WTC11 (cell line): ENCODE measurements at regions not wholly inside any gene's neighbourhood (a gene's known extent, or its start where the extent isn't known, plus 50 kb on each side); places are given as distances from the start of the nearest gene placed in this dataset.

Experiments
- ATAC-seq: fragments of 200-7000 bp; cut with Tn5 transposase; 2 replicates; pipeline ENCODE4 v1.10.0; 2021; ENCODE audit warnings: mild to moderate bottlenecking, moderate library complexity
- CTCF ChIA-PET: fragments of 300-600 bp; sonication (Branson Sonifier 250); formaldehyde crosslinking; loops from one replicate; lab custom pipeline; 2021; ENCODE audit warnings: antibody characterized with exemption; lab: Charles Lee
- POLR2A ChIA-PET: fragments of 350-600 bp; sonication (Branson Sonifier 250); formaldehyde crosslinking; loops from one replicate; lab custom pipeline; 2021; ENCODE audit warnings: antibody characterized with exemption; lab: Charles Lee
- DNase-seq: peaks from one replicate; pipeline ENCODE4 v3.0.0; 2021; ENCODE audit warnings: low spot score
- H3K27ac Mint-ChIP-seq: 2 replicates; pipeline ENCODE4 v1.8.0; 2021; ENCODE audit warnings: mixed read lengths
- H3K27me3 Mint-ChIP-seq: 2 replicates; pipeline ENCODE4 v1.8.0; 2021; ENCODE audit warnings: low read depth, mild to moderate bottlenecking, moderate library complexity, mixed read lengths
- H3K36me3 Mint-ChIP-seq: 2 replicates; pipeline ENCODE4 v1.8.0; 2021; ENCODE audit warnings: mixed read lengths
- H3K4me1 Mint-ChIP-seq: 2 replicates; pipeline ENCODE4 v1.8.0; 2022; ENCODE audit warnings: mixed read lengths
- H3K4me3 Mint-ChIP-seq: 2 replicates; pipeline ENCODE4 v1.8.0; 2021; ENCODE audit warnings: mild to moderate bottlenecking, moderate library complexity, mixed read lengths
- H3K9me3 Mint-ChIP-seq: 2 replicates; pipeline ENCODE4 v1.8.0; 2021; ENCODE audit warnings: mixed read lengths
- E2F4 ChIP-seq: sonication (generic); formaldehyde crosslinking; IDR thresholded peaks from 2 replicates; pipeline ENCODE4 v1.8.1; 2022; ENCODE audit warnings: low read depth, mild to moderate bottlenecking, moderate library complexity, missing genetic modification reagents, borderline replicate concordance
- E2F5 ChIP-seq: sonication (generic); formaldehyde crosslinking; IDR thresholded peaks from 2 replicates; pipeline ENCODE4 v1.8.1; 2022; ENCODE audit warnings: mild to moderate bottlenecking, moderate library complexity, missing genetic modification reagents
- ERG ChIP-seq: fragments of 250-450 bp; sonication (Bioruptor Pico); IDR thresholded peaks from 2 replicates; pipeline ENCODE4 v1.8.0; 2021; ENCODE audit warnings: mild to moderate bottlenecking
- ESRRA ChIP-seq: sonication (generic); formaldehyde crosslinking; IDR thresholded peaks from 2 replicates; pipeline ENCODE4 v1.8.1; 2022; ENCODE audit warnings: mild to moderate bottlenecking, missing genetic modification reagents, borderline replicate concordance
- ETV6 ChIP-seq: sonication (generic); formaldehyde crosslinking; IDR thresholded peaks from 2 replicates; pipeline ENCODE4 v1.8.1; 2022; ENCODE audit warnings: mild to moderate bottlenecking, missing genetic modification reagents
- FOXP1 ChIP-seq: sonication (generic); formaldehyde crosslinking; IDR thresholded peaks from 2 replicates; pipeline ENCODE4 v1.8.0; 2022; ENCODE audit warnings: missing genetic modification reagents, mild to moderate bottlenecking, moderate library complexity, borderline replicate concordance
- GTF2I ChIP-seq: fragments of 250-450 bp; sonication (Bioruptor Pico); conservative IDR thresholded peaks from 2 replicates; pipeline ENCODE4 v1.4.0; 2021; ENCODE audit warnings: mild to moderate bottlenecking
- HMGA2 ChIP-seq: fragments of 250-450 bp; sonication (Bioruptor Pico); IDR thresholded peaks from 2 replicates; pipeline ENCODE4 v1.4.0; 2021; ENCODE audit warnings: mild to moderate bottlenecking, moderate library complexity
- JUN ChIP-seq: sonication (generic); formaldehyde crosslinking; IDR thresholded peaks from 2 replicates; pipeline ENCODE4 v1.8.0; 2023; ENCODE audit warnings: mild to moderate bottlenecking, missing genetic modification reagents
- MYBL2 ChIP-seq: sonication (generic); formaldehyde crosslinking; IDR thresholded peaks from 2 replicates; pipeline ENCODE4 v1.8.1; 2023; ENCODE audit warnings: mild to moderate bottlenecking, moderate library complexity, missing genetic modification reagents
- TCF7 ChIP-seq: sonication (generic); formaldehyde crosslinking; IDR thresholded peaks from 2 replicates; pipeline ENCODE4 v1.8.0; 2022; ENCODE audit warnings: mild to moderate bottlenecking, low read depth, missing genetic modification reagents, moderate library complexity
- USF2 ChIP-seq: sonication (generic); formaldehyde crosslinking; IDR thresholded peaks from 2 replicates; pipeline ENCODE4 v1.8.1; 2023; ENCODE audit warnings: mild to moderate bottlenecking, missing genetic modification reagents, moderate library complexity
- ZNF138 ChIP-seq: sonication (generic); formaldehyde crosslinking; conservative IDR thresholded peaks from 2 replicates; pipeline ENCODE4 v1.8.1; 2022; ENCODE audit warnings: mild to moderate bottlenecking, moderate library complexity, missing genetic modification reagents
- ZNF317 ChIP-seq: sonication (generic); formaldehyde crosslinking; IDR thresholded peaks from 2 replicates; pipeline ENCODE4 v1.8.1; 2023; ENCODE audit warnings: low read depth, mild to moderate bottlenecking, moderate library complexity, missing genetic modification reagents, borderline replicate concordance
- ZNF396 ChIP-seq: fragments of 250-450 bp; sonication (Bioruptor Pico); IDR thresholded peaks from 2 replicates; pipeline ENCODE4 v1.8.0; 2021; ENCODE audit warnings: mild to moderate bottlenecking, moderate library complexity, borderline replicate concordance
- ZNF423 ChIP-seq: fragments of 250-450 bp; sonication (Bioruptor Pico); IDR thresholded peaks from 2 replicates; pipeline ENCODE4 v2.1.2; 2022; ENCODE audit warnings: mild to moderate bottlenecking, moderate library complexity
- TF ChIP-seq, protein P1 (sequence below): sonication (generic); formaldehyde crosslinking; IDR thresholded peaks from 2 replicates; pipeline ENCODE4 v1.8.0; 2022; ENCODE audit warnings: mild to moderate bottlenecking, missing genetic modification reagents
- TF ChIP-seq, protein P2 (sequence below): sonication (generic); formaldehyde crosslinking; IDR thresholded peaks from 2 replicates; pipeline ENCODE4 v1.8.0; 2023; ENCODE audit warnings: missing genetic modification reagents, mild to moderate bottlenecking, borderline replicate concordance

DNA sequence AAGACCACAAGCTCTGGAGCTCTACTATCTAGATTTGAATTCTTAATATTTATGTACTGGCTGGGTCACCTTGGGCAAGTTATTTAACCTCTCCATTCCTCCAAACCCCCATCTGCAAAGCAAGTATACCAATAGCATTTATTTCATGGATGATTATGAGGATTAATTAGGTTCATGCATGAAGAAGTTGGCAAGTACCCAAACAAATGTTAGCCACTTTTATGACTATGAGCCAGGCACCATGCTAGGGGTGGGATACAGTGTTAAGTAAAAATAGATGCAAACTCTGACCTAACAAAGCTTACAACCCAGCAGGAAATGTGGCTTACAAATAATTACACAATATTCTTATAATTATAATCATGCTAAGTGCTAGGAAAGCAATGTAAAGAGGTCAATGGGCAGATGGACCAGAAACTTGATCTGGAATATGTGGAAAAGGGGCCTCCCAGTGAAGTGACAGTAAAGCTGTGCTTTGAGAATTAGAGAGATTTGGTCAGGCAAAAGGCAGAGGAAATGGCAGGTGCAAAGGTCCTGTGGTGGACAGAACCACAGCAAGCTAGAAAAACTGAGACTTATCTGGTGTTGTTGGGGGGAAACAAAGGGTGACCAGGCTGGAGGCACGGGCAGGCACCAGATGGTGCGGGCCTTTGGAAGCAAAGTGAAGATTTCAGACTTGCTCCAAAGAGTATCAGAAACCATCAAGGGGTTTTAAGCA lies 525.2 kb upstream of the TRPC7 start:
- Mint-ChIP-seq H3K4me3 (no peak overlapping the region), H3K4me1 (peaks cover 21% of the 10 kb centered on the region), H3K9me3 (peaks cover 4% of the 10 kb centered on the region), H3K36me3 (no peaks in the 10 kb centered on the region), H3K27ac (no peak overlapping the region), H3K27me3 (no peaks in the 10 kb centered on the region)
- ChIA-PET POLR2A (interaction anchor here (0.6 kb wide), 1 partner anchor 82 kb away, joined by 3 read pairs; no protein-coding TSS in a partner anchor), CTCF (interaction anchor here (1.2 to 2.0 kb wide), 2 partner anchors 185 to 429 kb away, joined by 6 read pairs; no protein-coding TSS in a partner anchor)
- DNase-seq (no peak), ATAC-seq (no peak)
- TF ChIP-seq ZNF317 (CRISPR knock-in tag) (no peak), ESRRA (CRISPR knock-in tag) (no peak), ZNF396 (CRISPR knock-in tag) (no peak), USF2 (CRISPR knock-in tag) (no peak), GTF2I (CRISPR knock-in tag) (peak; percentile 40; the same call in 1 of the 2 replicates)

- H3K27me3 Mint-ChIP-seq: no peaks in the 10 kb centered on the region
- CTCF ChIA-PET: no interaction called here
- H3K9me3 Mint-ChIP-seq: peaks cover 12% of the 10 kb centered on the region
- no peak for ATAC-seq
- peaks cover 2% of the 10 kb centered on the region; the same call in 1 of the 2 replicates for H3K36me3 Mint-ChIP-seq
- POLR2A ChIA-PET: no interaction called here
- H3K27ac Mint-ChIP-seq: no peak overlapping the region
- H3K4me3 Mint-ChIP-seq: no peak overlapping the region
- H3K4me1 Mint-ChIP-seq: peaks cover 8% of the 10 kb centered on the region
- no peak for DNase-seq
- TF ChIP-seq MYBL2 (no peak), ZNF138 (CRISPR knock-in tag) (no peak), FOXP1 (CRISPR knock-in tag) (no peak), E2F4 (CRISPR knock-in tag) (no peak), USF2 (CRISPR knock-in tag) (no peak), ESRRA (CRISPR knock-in tag) (no peak), TCF7 (no peak), JUN (CRISPR knock-in tag) (no peak), ETV6 (CRISPR knock-in tag) (no peak), HMGA2 (CRISPR knock-in tag) (no peak), ERG (CRISPR knock-in tag) (no peak), E2F5 (CRISPR knock-in tag) (no peak), ZNF423 (CRISPR knock-in tag) (no peak)
- TF ChIP-seq, protein P1, sequence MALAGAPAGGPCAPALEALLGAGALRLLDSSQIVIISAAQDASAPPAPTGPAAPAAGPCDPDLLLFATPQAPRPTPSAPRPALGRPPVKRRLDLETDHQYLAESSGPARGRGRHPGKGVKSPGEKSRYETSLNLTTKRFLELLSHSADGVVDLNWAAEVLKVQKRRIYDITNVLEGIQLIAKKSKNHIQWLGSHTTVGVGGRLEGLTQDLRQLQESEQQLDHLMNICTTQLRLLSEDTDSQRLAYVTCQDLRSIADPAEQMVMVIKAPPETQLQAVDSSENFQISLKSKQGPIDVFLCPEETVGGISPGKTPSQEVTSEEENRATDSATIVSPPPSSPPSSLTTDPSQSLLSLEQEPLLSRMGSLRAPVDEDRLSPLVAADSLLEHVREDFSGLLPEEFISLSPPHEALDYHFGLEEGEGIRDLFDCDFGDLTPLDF: no peak
- TF ChIP-seq, protein P2, sequence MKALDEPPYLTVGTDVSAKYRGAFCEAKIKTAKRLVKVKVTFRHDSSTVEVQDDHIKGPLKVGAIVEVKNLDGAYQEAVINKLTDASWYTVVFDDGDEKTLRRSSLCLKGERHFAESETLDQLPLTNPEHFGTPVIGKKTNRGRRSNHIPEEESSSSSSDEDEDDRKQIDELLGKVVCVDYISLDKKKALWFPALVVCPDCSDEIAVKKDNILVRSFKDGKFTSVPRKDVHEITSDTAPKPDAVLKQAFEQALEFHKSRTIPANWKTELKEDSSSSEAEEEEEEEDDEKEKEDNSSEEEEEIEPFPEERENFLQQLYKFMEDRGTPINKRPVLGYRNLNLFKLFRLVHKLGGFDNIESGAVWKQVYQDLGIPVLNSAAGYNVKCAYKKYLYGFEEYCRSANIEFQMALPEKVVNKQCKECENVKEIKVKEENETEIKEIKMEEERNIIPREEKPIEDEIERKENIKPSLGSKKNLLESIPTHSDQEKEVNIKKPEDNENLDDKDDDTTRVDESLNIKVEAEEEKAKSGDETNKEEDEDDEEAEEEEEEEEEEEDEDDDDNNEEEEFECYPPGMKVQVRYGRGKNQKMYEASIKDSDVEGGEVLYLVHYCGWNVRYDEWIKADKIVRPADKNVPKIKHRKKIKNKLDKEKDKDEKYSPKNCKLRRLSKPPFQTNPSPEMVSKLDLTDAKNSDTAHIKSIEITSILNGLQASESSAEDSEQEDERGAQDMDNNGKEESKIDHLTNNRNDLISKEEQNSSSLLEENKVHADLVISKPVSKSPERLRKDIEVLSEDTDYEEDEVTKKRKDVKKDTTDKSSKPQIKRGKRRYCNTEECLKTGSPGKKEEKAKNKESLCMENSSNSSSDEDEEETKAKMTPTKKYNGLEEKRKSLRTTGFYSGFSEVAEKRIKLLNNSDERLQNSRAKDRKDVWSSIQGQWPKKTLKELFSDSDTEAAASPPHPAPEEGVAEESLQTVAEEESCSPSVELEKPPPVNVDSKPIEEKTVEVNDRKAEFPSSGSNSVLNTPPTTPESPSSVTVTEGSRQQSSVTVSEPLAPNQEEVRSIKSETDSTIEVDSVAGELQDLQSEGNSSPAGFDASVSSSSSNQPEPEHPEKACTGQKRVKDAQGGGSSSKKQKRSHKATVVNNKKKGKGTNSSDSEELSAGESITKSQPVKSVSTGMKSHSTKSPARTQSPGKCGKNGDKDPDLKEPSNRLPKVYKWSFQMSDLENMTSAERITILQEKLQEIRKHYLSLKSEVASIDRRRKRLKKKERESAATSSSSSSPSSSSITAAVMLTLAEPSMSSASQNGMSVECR (CRISPR knock-in tag): no peak
Measured at GRCh38 chr5:136886608-136887007, 521.3 kb upstream of the TRPC7 start.
